ENCODE measurements at regions not wholly inside any gene's neighbourhood (a gene's known extent, or its start where the extent isn't known, plus 50 kb on each side); places are given as distances from the start of the nearest gene placed in this dataset.

GRCh38 chr15:26103002-26103404, 239.9 kb upstream of the ATP10A start:
- TF ChIP-seq TAF1 (IDR thresholded peaks at IDR 0.05; ENCODE audit: low read depth), result no peak
- TF ChIP-seq CTCF (IDR thresholded peaks at IDR 0.05; ENCODE audit: poor library complexity, severe bottlenecking), result no peak
- no peak for TF ChIP-seq POLR2AphosphoS5 (IDR thresholded peaks at IDR 0.05)
- TF ChIP-seq REST (IDR thresholded peaks at IDR 0.05; ENCODE audit: borderline replicate concordance), result no peak
- TF ChIP-seq EZH2 (IDR thresholded peaks at IDR 0.05; ENCODE audit: borderline replicate concordance, insufficient read depth, low read length, poor library complexity, severe bottlenecking), result no peak
- no peak for TF ChIP-seq EP300 (conservative IDR thresholded peaks at IDR 0.05; ENCODE audit: poor library complexity, severe bottlenecking)
- TF ChIP-seq RAD21 (conservative IDR thresholded peaks at IDR 0.05), result no peak
- TF ChIP-seq SMC3 (conservative IDR thresholded peaks at IDR 0.05; ENCODE audit: poor library complexity), result no peak

Data from neural cell (in vitro differentiated cells).